DOHH2 (cell line): ENCODE measurements at regions not wholly inside any gene's neighbourhood (a gene's known extent, or its start where the extent isn't known, plus 50 kb on each side); places are given as distances from the start of the nearest gene placed in this dataset.

Source experiments
- EZH2phosphoT487 ChIP-seq: fragments of 200-600 bp; sonication (generic); IDR thresholded peaks from 2 replicates; pipeline ENCODE4 v1.6.1; 2017; ENCODE audit warnings: borderline replicate concordance, mild to moderate bottlenecking, antibody characterized with exemption, low read length, moderate library complexity, mixed read lengths
- TF ChIP-seq, protein P1 (sequence below): fragments of 200-600 bp; sonication (generic); IDR thresholded peaks from one replicate; pipeline ENCODE4 v1.5.1; 2014; ENCODE audit warnings: antibody characterized with exemption, mild to moderate bottlenecking, low read depth, low read length; ENCODE audit not compliant: poor library complexity, severe bottlenecking

DNA sequence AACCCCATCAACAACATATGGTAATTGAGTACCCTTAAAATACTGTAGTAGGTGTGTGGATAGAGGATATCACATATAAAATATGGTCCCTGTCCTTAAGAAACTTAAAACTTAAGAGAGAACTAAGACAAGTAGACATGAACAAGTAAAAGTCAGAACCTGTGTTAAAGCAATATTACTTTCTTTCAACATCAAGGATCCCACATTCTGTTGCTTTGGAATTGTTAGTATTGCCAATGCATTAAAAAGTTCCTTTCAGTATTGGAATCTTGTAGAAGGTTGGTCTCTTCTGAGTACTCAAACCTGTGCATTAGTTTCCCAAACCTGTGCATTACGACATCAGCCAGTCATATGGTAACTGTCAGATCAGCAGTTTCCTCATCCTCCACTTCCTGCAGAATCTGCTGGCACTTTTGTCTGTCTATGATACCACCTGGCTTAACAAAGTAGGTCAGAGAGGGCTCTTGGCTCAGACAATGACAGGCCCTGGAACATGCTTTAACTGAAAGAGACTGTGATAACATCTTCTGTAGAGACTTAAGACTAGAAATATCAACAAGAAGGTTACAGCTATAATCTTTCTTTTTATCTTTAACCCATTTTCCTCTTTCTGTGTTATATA lies 56.5 kb downstream of the CCDC71L start:
- TF ChIP-seq, protein P1, sequence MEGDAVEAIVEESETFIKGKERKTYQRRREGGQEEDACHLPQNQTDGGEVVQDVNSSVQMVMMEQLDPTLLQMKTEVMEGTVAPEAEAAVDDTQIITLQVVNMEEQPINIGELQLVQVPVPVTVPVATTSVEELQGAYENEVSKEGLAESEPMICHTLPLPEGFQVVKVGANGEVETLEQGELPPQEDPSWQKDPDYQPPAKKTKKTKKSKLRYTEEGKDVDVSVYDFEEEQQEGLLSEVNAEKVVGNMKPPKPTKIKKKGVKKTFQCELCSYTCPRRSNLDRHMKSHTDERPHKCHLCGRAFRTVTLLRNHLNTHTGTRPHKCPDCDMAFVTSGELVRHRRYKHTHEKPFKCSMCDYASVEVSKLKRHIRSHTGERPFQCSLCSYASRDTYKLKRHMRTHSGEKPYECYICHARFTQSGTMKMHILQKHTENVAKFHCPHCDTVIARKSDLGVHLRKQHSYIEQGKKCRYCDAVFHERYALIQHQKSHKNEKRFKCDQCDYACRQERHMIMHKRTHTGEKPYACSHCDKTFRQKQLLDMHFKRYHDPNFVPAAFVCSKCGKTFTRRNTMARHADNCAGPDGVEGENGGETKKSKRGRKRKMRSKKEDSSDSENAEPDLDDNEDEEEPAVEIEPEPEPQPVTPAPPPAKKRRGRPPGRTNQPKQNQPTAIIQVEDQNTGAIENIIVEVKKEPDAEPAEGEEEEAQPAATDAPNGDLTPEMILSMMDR, result no peak
- TF ChIP-seq EZH2phosphoT487, result no peak
